Mucosa of descending colon (tissue), 3 donors: ENCODE measurements at regions not wholly inside any gene's neighbourhood (a gene's known extent, or its start where the extent isn't known, plus 50 kb on each side); places are given as distances from the start of the nearest gene placed in this dataset.

Experiments used
- ATAC-seq: fragments of 200-7000 bp; cut with Tn5 transposase; one replicate; pipeline ENCODE4 v1.9.1; 2020; ENCODE audit warnings: mild to moderate bottlenecking, moderate library complexity
- DNase-seq, 3 donors: peaks; one replicate each; pipeline ENCODE4 v3.0.0-alpha.2; 2020
- H3K36me3 ChIP-seq: fragments of 200-600 bp; one replicate; pipeline ENCODE4 v1.8.0; 2021; ENCODE audit warnings: low read depth, mild to moderate bottlenecking
- H3K4me1 ChIP-seq: fragments of 200-600 bp; one replicate; pipeline ENCODE4 v1.8.0; 2021; ENCODE audit warnings: low read depth, mild to moderate bottlenecking
- H3K4me3 ChIP-seq: fragments of 200-600 bp; one replicate; pipeline ENCODE4 v1.8.0; 2021; ENCODE audit warnings: mild to moderate bottlenecking
- H3K9me3 ChIP-seq: fragments of 200-600 bp; one replicate; pipeline ENCODE4 v1.8.0; 2021; ENCODE audit warnings: mild to moderate bottlenecking
- CTCF ChIP-seq: fragments of 200-600 bp; IDR thresholded peaks from one replicate; pipeline ENCODE4 v1.8.0; 2022; ENCODE audit warnings: antibody characterized with exemption, mild to moderate bottlenecking
- intact Hi-C, 2 donors: fragments of 100-400 bp; cut with DNase I in 1 of 2; cut with micrococcal nuclease in 1 of 2; formaldehyde crosslinking; loops; one replicate each; pipeline versions ENCODE4 v1.11.0 to v1.11.1; 2022; cut with DNase I, micrococcal nuclease
- donor health status: DM: no; HTN: no; CAD: no; lungs with moderate emphysema.
- donor health status: DM: no; HTN: no; CAD: no.
- donor health status: DM: no; HTN: yes; CAD: no.

DNA sequence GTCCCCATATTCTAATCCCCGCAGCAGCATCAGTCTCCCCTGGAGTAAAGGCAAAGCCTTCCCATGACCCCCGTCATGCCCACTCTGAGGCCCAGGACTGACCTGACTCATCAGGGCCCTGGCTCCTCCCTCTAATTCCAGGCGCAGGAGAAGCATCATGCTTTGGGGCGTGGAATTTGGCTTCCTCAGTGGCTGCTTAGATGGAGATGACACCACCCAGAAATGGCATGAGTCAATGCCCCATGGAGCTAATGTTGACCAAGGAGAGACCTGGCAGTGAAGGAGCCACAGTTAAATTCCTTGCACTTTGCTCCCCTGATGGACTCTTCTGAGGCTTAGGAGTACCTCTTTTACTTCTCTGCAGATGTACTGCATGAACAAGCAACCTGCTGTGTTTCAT, 204.2 kb upstream of the PROK2 start:
- H3K36me3 ChIP-seq = no peaks in the 10 kb centered on the region
- H3K4me1 ChIP-seq = no peaks in the 10 kb centered on the region
- DNase-seq (no peak), ATAC-seq (no peak)
- TF ChIP-seq CTCF = no peak
- H3K9me3 ChIP-seq = peaks cover 2% of the 10 kb centered on the region
- no peak overlapping the region for H3K4me3 ChIP-seq
- intact Hi-C loops = no loop called here

- no peak for TF ChIP-seq CTCF
These were observed 202.9 kb upstream of the PROK2 start for GRCh38 chr3:71987828-71988227.

GRCh38 chr3:71987089-71987735, 202.3 kb upstream of the PROK2 start:
- no peak for TF ChIP-seq CTCF
- peaks cover 2% of the 10 kb centered on the region for H3K9me3 ChIP-seq
- no peaks in the 10 kb centered on the region for H3K4me1 ChIP-seq
- DNase-seq (peak in 1 of 3 donors; percentile 14), ATAC-seq (peak; percentile 51)
- intact Hi-C loops = no loop called here
- H3K4me3 ChIP-seq = no peak overlapping the region
- H3K36me3 ChIP-seq = no peaks in the 10 kb centered on the region

More at GRCh38 chr3:71987828-71988227, 202.9 kb upstream of the PROK2 start:
- Histone ChIP-seq H3K36me3 (no peaks in the 10 kb centered on the region), H3K9me3 (peaks cover 2% of the 10 kb centered on the region), H3K4me3 (no peak overlapping the region), H3K4me1 (no peaks in the 10 kb centered on the region)
- no peak for DNase-seq
- intact Hi-C loops = no loop called here
- ATAC-seq = no peak

DNA sequence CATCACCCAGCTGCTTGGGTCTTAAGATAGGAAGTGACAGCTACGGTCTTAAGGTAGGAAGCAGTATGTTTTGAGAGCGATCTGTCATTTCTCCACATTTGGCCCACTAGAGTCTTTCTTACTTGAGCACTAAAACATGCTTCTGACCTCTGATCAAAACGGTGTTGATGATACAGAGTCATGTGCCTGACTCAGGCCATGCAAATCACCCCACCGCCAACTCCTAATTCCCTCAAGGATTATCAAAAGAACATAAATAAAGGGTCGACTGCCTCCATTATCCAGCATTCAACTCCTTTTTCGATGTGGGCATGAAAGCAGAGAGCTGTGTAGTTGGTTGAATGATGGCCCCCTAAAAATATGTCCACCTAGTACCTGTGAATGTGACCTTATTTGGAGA, 201.7 kb upstream of the PROK2 start:
- Histone ChIP-seq H3K36me3 (no peaks in the 10 kb centered on the region), H3K4me3 (no peak overlapping the region), H3K4me1 (no peaks in the 10 kb centered on the region), H3K9me3 (peaks cover 2% of the 10 kb centered on the region)
- ATAC-seq (no peak), DNase-seq (no peak)
- no peak for TF ChIP-seq CTCF
- intact Hi-C loops = no loop called here

GRCh38 chr3:71984843-71985613, 200.1 kb upstream of the PROK2 start:
- intact Hi-C loops = no loop called here
- ATAC-seq = peak; percentile 42
- Histone ChIP-seq H3K36me3 (no peaks in the 10 kb centered on the region), H3K9me3 (no peaks in the 10 kb centered on the region), H3K4me3 (no peak overlapping the region), H3K4me1 (no peaks in the 10 kb centered on the region)
- TF ChIP-seq CTCF = no peak
- DNase-seq = no peak
